ENCODE measurements at regions not wholly inside any gene's neighbourhood (a gene's known extent, or its start where the extent isn't known, plus 50 kb on each side); places are given as distances from the start of the nearest gene placed in this dataset.
A peak's percentile ranks its signal among the peaks of the same experiment; 100 is the strongest.

DNA sequence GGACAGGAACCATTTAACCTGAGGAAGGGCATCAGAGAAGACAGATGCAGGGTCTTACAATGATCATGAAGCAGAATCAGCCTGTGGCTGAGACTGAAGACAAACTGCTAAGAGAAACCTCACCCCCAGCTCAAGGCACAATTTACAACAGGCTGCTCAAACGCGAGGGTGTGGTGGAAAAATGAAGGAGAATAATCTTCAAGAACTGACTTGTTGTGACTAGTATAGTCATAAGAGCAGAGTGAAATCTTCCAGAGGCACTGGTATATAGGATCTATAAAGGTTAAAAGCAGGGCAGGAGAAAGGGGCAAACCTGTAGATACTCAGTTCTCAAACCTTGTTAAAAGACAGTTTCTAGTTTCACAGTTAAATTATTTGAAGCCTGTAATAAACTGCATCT, 1155.8 kb upstream of the TMEFF2 start:
- H3K27me3 ChIP-seq (replicated peaks in 1 of 4; ENCODE audit: control extremely low read depth in 1 of 4, control insufficient read depth in 3 of 4, insufficient read depth in 4 of 4, low read length in 3 of 4): no peaks in the 10 kb centered on the region
- no peaks in the 10 kb centered on the region for H4K20me1 ChIP-seq (ENCODE audit: control insufficient read depth, insufficient read depth, low read length, poor library complexity, severe bottlenecking)
- no peaks in the 10 kb centered on the region for H3K79me2 ChIP-seq (ENCODE audit: control insufficient read depth, insufficient read depth, low read length)
- no peak overlapping the region for H3K4me2 ChIP-seq (replicated peaks; ENCODE audit: low read depth, low read length, poor library complexity, severe bottlenecking)
- Mint-ChIP-seq H3K4me1 (peaks cover 7% of the 10 kb centered on the region), H3K9me3 (ENCODE audit: insufficient read depth) (no peaks in the 10 kb centered on the region), H3K27ac (no peak overlapping the region), H3K27me3 (no peaks in the 10 kb centered on the region), H3K4me3 (no peak overlapping the region)
- no peak for TF ChIP-seq EZH2 (IDR thresholded peaks at IDR 0.05; ENCODE audit: borderline replicate concordance, insufficient read depth, low read depth, low read length, poor library complexity, severe bottlenecking)
- no peaks in the 10 kb centered on the region for H3K4me1 ChIP-seq (ENCODE audit: control insufficient read depth in 2 of 2, insufficient read depth in 2 of 2, low read length in 2 of 2)
- peak overlapping the region; percentile 4 for H2AFZ ChIP-seq (ENCODE audit: insufficient read depth, low read depth, low read length, poor library complexity, severe bottlenecking)
- no peaks in the 10 kb centered on the region for H3K36me3 ChIP-seq (replicated peaks in 1 of 2; ENCODE audit: control extremely low read depth in 1 of 2, control insufficient read depth in 1 of 2, extremely low read depth in 1 of 2, insufficient read depth in 2 of 2, low read length in 1 of 2)
- H3K9me3 ChIP-seq (ENCODE audit: control extremely low read depth in 1 of 3, control insufficient read depth in 2 of 3, insufficient read depth in 1 of 3, low read length in 2 of 3): no peaks in the 10 kb centered on the region
- ChIA-PET POLR2A (no interaction called here), CTCF (no interaction called here)
- no peak overlapping the region for H3K4me3 ChIP-seq (ENCODE audit: control extremely low read depth in 1 of 5, extremely low read depth in 1 of 5, insufficient read depth in 1 of 5, low read depth in 2 of 5, low read length in 4 of 5)
- no peak overlapping the region for H3K9ac ChIP-seq (ENCODE audit: low read length)
- intact Hi-C loops (cut with micrococcal nuclease): no loop called here
- DNase-seq (no peak), ATAC-seq (ENCODE audit: low read depth) (no peak)
- no peak overlapping the region for H3K27ac ChIP-seq (ENCODE audit: low read length in 2 of 2)
- no CpG with 5 or more reads among the region's 2 CpGs for WGBS (ENCODE audit: insufficient coverage)

DNA sequence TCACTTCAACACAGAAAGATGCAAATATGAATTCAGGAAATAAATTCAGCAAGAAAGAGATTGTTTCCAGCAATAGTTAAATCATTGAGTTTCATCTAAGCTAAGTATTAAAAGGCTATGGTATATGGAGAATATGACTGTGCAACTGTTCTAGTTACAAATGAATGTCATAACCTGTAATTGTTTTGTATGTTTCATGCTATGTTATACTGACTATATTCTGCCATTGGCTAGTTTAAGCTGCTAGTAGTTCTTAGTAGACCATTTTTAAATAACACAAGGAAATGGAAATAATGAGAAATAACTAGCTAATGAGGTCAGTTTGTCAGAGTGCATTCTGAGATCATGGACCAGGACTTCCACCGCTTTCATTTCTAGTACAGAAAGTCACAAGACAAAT, 1154.9 kb upstream of the TMEFF2 start:
- Mint-ChIP-seq H3K9me3 (ENCODE audit: insufficient read depth) (no peaks in the 10 kb centered on the region), H3K27me3 (no peaks in the 10 kb centered on the region), H3K27ac (no peak overlapping the region), H3K4me3 (no peak overlapping the region), H3K4me1 (peaks cover 7% of the 10 kb centered on the region)
- no peaks in the 10 kb centered on the region for H3K27me3 ChIP-seq (replicated peaks in 1 of 4; ENCODE audit: control extremely low read depth in 1 of 4, control insufficient read depth in 3 of 4, insufficient read depth in 4 of 4, low read length in 3 of 4)
- no peak overlapping the region for H3K4me2 ChIP-seq (replicated peaks; ENCODE audit: low read depth, low read length, poor library complexity, severe bottlenecking)
- TF ChIP-seq, protein P1, sequence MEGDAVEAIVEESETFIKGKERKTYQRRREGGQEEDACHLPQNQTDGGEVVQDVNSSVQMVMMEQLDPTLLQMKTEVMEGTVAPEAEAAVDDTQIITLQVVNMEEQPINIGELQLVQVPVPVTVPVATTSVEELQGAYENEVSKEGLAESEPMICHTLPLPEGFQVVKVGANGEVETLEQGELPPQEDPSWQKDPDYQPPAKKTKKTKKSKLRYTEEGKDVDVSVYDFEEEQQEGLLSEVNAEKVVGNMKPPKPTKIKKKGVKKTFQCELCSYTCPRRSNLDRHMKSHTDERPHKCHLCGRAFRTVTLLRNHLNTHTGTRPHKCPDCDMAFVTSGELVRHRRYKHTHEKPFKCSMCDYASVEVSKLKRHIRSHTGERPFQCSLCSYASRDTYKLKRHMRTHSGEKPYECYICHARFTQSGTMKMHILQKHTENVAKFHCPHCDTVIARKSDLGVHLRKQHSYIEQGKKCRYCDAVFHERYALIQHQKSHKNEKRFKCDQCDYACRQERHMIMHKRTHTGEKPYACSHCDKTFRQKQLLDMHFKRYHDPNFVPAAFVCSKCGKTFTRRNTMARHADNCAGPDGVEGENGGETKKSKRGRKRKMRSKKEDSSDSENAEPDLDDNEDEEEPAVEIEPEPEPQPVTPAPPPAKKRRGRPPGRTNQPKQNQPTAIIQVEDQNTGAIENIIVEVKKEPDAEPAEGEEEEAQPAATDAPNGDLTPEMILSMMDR (IDR thresholded peaks at IDR 0.05): no peak
- no peak for TF ChIP-seq EZH2 (IDR thresholded peaks at IDR 0.05; ENCODE audit: borderline replicate concordance, insufficient read depth, low read depth, low read length, poor library complexity, severe bottlenecking)
- ATAC-seq (ENCODE audit: low read depth): no peak
- H3K4me1 ChIP-seq (ENCODE audit: control insufficient read depth in 2 of 2, insufficient read depth in 2 of 2, low read length in 2 of 2): no peaks in the 10 kb centered on the region
- ChIA-PET POLR2A (no interaction called here), CTCF (no interaction called here)
- H4K20me1 ChIP-seq (ENCODE audit: control insufficient read depth, insufficient read depth, low read length, poor library complexity, severe bottlenecking): no peaks in the 10 kb centered on the region
- no peak overlapping the region for H3K27ac ChIP-seq (ENCODE audit: low read length in 2 of 2)
- H3K4me3 ChIP-seq (ENCODE audit: control extremely low read depth in 1 of 5, extremely low read depth in 1 of 5, insufficient read depth in 1 of 5, low read depth in 2 of 5, low read length in 4 of 5): no peak overlapping the region
- H3K36me3 ChIP-seq (replicated peaks in 1 of 2; ENCODE audit: control extremely low read depth in 1 of 2, control insufficient read depth in 1 of 2, extremely low read depth in 1 of 2, insufficient read depth in 2 of 2, low read length in 1 of 2): no peaks in the 10 kb centered on the region
- H3K9me3 ChIP-seq (ENCODE audit: control extremely low read depth in 1 of 3, control insufficient read depth in 2 of 3, insufficient read depth in 1 of 3, low read length in 2 of 3): no peaks in the 10 kb centered on the region
- intact Hi-C loops (cut with micrococcal nuclease): no loop called here
- WGBS (ENCODE audit: insufficient coverage): 80% methylated on average over 1 of the region's 1 CpG
- H2AFZ ChIP-seq (ENCODE audit: insufficient read depth, low read depth, low read length, poor library complexity, severe bottlenecking): no peak overlapping the region
- H3K79me2 ChIP-seq (ENCODE audit: control insufficient read depth, insufficient read depth, low read length): no peaks in the 10 kb centered on the region
- no peak for DNase-seq
- H3K9ac ChIP-seq (ENCODE audit: low read length): no peak overlapping the region

Measured in B cell (primary cell).